ENCODE measurements at regions not wholly inside any gene's neighbourhood (a gene's known extent, or its start where the extent isn't known, plus 50 kb on each side); places are given as distances from the start of the nearest gene placed in this dataset.

GRCh38 chr15:37518436-37518835 lies 416.0 kb upstream of the TMCO5A start:
- Histone ChIP-seq H2BK15ac (ENCODE audit: low read depth, poor library complexity, severe bottlenecking) (no peak overlapping the region), H3K27me3 (ENCODE audit: control insufficient read depth in 1 of 2, insufficient read depth in 1 of 2, low read length in 2 of 2) (no peaks in the 10 kb centered on the region), H3K23ac (ENCODE audit: low read length in 2 of 2) (no peak overlapping the region), H3K4me1 (ENCODE audit: control insufficient read depth, insufficient read depth, low read depth, low read length) (no peaks in the 10 kb centered on the region), H3K36me3 (ENCODE audit: control insufficient read depth in 1 of 2, insufficient read depth in 2 of 2, low read depth in 1 of 2, low read length in 2 of 2) (no peaks in the 10 kb centered on the region), H2BK120ac (ENCODE audit: low read depth, low read length) (no peak overlapping the region), H3K9me3 (ENCODE audit: control insufficient read depth, low read length) (peaks cover 8% of the 10 kb centered on the region), H2BK5ac (ENCODE audit: low read depth, low read length, poor library complexity, severe bottlenecking) (no peak overlapping the region), H3K14ac (ENCODE audit: low read length in 2 of 2) (no peak overlapping the region), H4K8ac (ENCODE audit: low read length) (no peak overlapping the region), H4K91ac (ENCODE audit: low read length) (no peak overlapping the region), H2AFZ (ENCODE audit: low read depth, low read length) (no peak overlapping the region), H3K4me2 (ENCODE audit: low read length, poor library complexity, severe bottlenecking) (no peak overlapping the region), H3K9ac (ENCODE audit: low read length) (no peak overlapping the region), H2AK5ac (ENCODE audit: low read length, severe bottlenecking) (no peak overlapping the region), H3K79me1 (replicated peaks; ENCODE audit: low read length, poor library complexity, severe bottlenecking) (no peaks in the 10 kb centered on the region), H3K4me3 (ENCODE audit: insufficient read depth in 1 of 2, low read depth in 1 of 2, low read length in 2 of 2) (no peak overlapping the region), H3K27ac (ENCODE audit: low read length, poor library complexity, severe bottlenecking) (no peak overlapping the region), H2BK12ac (ENCODE audit: low read length in 2 of 2) (no peak overlapping the region), H3K4ac (ENCODE audit: low read depth in 1 of 2, low read length in 2 of 2) (no peak overlapping the region), H3K18ac (ENCODE audit: low read depth in 1 of 2, low read length in 2 of 2) (no peak overlapping the region)
- WGBS: no CpG with 5 or more reads among the region's 1 CpG
- no peak for DNase-seq

DNA sequence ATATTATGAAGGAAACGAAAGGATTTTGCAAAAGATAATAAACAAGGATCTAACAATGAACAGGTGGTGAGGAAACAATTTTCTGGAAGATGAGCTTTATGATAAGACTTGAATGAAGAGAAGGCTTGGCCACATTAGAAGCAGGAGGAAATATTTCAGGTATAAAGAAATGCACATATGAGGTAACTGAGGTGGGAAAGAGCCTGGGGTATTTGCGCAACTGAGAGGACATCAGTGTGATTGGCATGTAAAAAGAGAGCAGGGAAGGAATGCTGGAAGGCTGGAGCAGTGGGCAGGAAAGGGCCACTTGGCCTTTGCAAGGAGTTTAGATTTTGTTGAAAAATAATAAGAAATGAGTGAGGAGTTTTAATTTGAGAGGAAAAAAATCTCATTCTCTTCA lies 414.4 kb upstream of the TMCO5A start:
- no peak overlapping the region for H4K8ac ChIP-seq (ENCODE audit: low read length)
- WGBS: 91% methylated on average over 2 of the region's 2 CpGs
- H2BK120ac ChIP-seq (ENCODE audit: low read depth, low read length): no peak overlapping the region

GRCh38 chr15:37520882-37521281 lies 413.6 kb upstream of the TMCO5A start:
- H3K27ac ChIP-seq (ENCODE audit: low read length, poor library complexity, severe bottlenecking): no peak overlapping the region
- H3K27me3 ChIP-seq (ENCODE audit: control insufficient read depth in 1 of 2, insufficient read depth in 1 of 2, low read length in 2 of 2): no peaks in the 10 kb centered on the region
- no peak overlapping the region for H3K4ac ChIP-seq (ENCODE audit: low read depth in 1 of 2, low read length in 2 of 2)
- H3K23ac ChIP-seq (ENCODE audit: low read length in 2 of 2): no peak overlapping the region
- no peaks in the 10 kb centered on the region for H3K79me1 ChIP-seq (replicated peaks; ENCODE audit: low read length, poor library complexity, severe bottlenecking)
- H2AFZ ChIP-seq (ENCODE audit: low read depth, low read length): no peak overlapping the region
- no peak overlapping the region for H2BK12ac ChIP-seq (ENCODE audit: low read length in 2 of 2)
- no peak overlapping the region for H3K14ac ChIP-seq (ENCODE audit: low read length in 2 of 2)
- no peak for DNase-seq
- no peak overlapping the region for H3K9ac ChIP-seq (ENCODE audit: low read length)
- H2BK5ac ChIP-seq (ENCODE audit: low read depth, low read length, poor library complexity, severe bottlenecking): no peak overlapping the region
- H3K36me3 ChIP-seq (ENCODE audit: control insufficient read depth in 1 of 2, insufficient read depth in 2 of 2, low read depth in 1 of 2, low read length in 2 of 2): no peaks in the 10 kb centered on the region
- H2BK15ac ChIP-seq (ENCODE audit: low read depth, poor library complexity, severe bottlenecking): no peak overlapping the region
- no peak overlapping the region for H2AK5ac ChIP-seq (ENCODE audit: low read length, severe bottlenecking)
- no peak overlapping the region for H3K4me3 ChIP-seq (ENCODE audit: insufficient read depth in 1 of 2, low read depth in 1 of 2, low read length in 2 of 2)
- no peak overlapping the region for H4K91ac ChIP-seq (ENCODE audit: low read length)
- no peak overlapping the region for H3K4me2 ChIP-seq (ENCODE audit: low read length, poor library complexity, severe bottlenecking)
- no peak overlapping the region for H2BK120ac ChIP-seq (ENCODE audit: low read depth, low read length)
- H3K18ac ChIP-seq (ENCODE audit: low read depth in 1 of 2, low read length in 2 of 2): no peak overlapping the region
- H3K9me3 ChIP-seq (ENCODE audit: control insufficient read depth, low read length): peaks cover 8% of the 10 kb centered on the region
- no peak overlapping the region for H4K8ac ChIP-seq (ENCODE audit: low read length)
- H3K4me1 ChIP-seq (ENCODE audit: control insufficient read depth, insufficient read depth, low read depth, low read length): no peaks in the 10 kb centered on the region
- 40% methylated on average over 1 of the region's 1 CpG for WGBS

More for the DNA sequence above, 414.4 kb upstream of the TMCO5A start:
- Histone ChIP-seq H3K9me3 (ENCODE audit: control insufficient read depth, low read length) (peaks cover 8% of the 10 kb centered on the region), H3K18ac (ENCODE audit: low read depth in 1 of 2, low read length in 2 of 2) (no peak overlapping the region), H3K27me3 (ENCODE audit: control insufficient read depth in 1 of 2, insufficient read depth in 1 of 2, low read length in 2 of 2) (no peaks in the 10 kb centered on the region), H3K4me1 (ENCODE audit: control insufficient read depth, insufficient read depth, low read depth, low read length) (no peaks in the 10 kb centered on the region), H3K4me3 (ENCODE audit: insufficient read depth in 1 of 2, low read depth in 1 of 2, low read length in 2 of 2) (no peak overlapping the region), H3K9ac (ENCODE audit: low read length) (no peak overlapping the region), H3K27ac (ENCODE audit: low read length, poor library complexity, severe bottlenecking) (no peak overlapping the region), H2AFZ (ENCODE audit: low read depth, low read length) (no peak overlapping the region), H2BK5ac (ENCODE audit: low read depth, low read length, poor library complexity, severe bottlenecking) (no peak overlapping the region), H2BK15ac (ENCODE audit: low read depth, poor library complexity, severe bottlenecking) (no peak overlapping the region), H3K4me2 (ENCODE audit: low read length, poor library complexity, severe bottlenecking) (no peak overlapping the region), H3K36me3 (ENCODE audit: control insufficient read depth in 1 of 2, insufficient read depth in 2 of 2, low read depth in 1 of 2, low read length in 2 of 2) (no peaks in the 10 kb centered on the region), H2AK5ac (ENCODE audit: low read length, severe bottlenecking) (no peak overlapping the region), H3K4ac (ENCODE audit: low read depth in 1 of 2, low read length in 2 of 2) (no peak overlapping the region), H3K23ac (ENCODE audit: low read length in 2 of 2) (no peak overlapping the region), H4K91ac (ENCODE audit: low read length) (no peak overlapping the region), H3K79me1 (replicated peaks; ENCODE audit: low read length, poor library complexity, severe bottlenecking) (no peaks in the 10 kb centered on the region), H3K14ac (ENCODE audit: low read length in 2 of 2) (no peak overlapping the region), H2BK12ac (ENCODE audit: low read length in 2 of 2) (no peak overlapping the region)
- DNase-seq: no peak

DNA sequence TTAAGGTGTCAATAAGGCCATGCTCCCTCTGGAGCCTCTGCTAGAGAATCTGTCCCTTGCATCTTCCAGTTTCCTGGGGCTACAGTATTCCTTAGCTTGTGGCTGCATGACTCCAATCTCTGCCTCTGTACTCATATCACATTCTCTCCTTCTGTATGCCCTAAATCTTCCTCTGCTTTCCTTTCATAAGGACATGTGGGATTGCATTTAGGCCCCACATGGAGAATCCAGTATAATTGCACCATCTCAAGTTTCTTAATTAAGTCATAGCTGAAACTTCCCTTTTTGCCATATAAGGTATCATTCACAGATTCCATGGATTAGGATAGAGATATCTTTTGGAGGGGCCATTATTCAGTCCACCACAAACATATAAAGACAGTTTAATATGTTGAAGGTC lies 409.8 kb upstream of the TMCO5A start:
- H3K14ac ChIP-seq (ENCODE audit: low read length in 2 of 2): no peak overlapping the region
- no peak overlapping the region for H3K9ac ChIP-seq (ENCODE audit: low read length)
- H2BK12ac ChIP-seq (ENCODE audit: low read length in 2 of 2): no peak overlapping the region
- no peak overlapping the region for H2AFZ ChIP-seq (ENCODE audit: low read depth, low read length)
- no peak overlapping the region for H2BK5ac ChIP-seq (ENCODE audit: low read depth, low read length, poor library complexity, severe bottlenecking)
- no peak overlapping the region for H3K4me3 ChIP-seq (ENCODE audit: insufficient read depth in 1 of 2, low read depth in 1 of 2, low read length in 2 of 2)
- no peaks in the 10 kb centered on the region for H3K79me1 ChIP-seq (replicated peaks; ENCODE audit: low read length, poor library complexity, severe bottlenecking)
- H2BK15ac ChIP-seq (ENCODE audit: low read depth, poor library complexity, severe bottlenecking): no peak overlapping the region
- H3K4me1 ChIP-seq (ENCODE audit: control insufficient read depth, insufficient read depth, low read depth, low read length): no peaks in the 10 kb centered on the region
- H3K18ac ChIP-seq (ENCODE audit: low read depth in 1 of 2, low read length in 2 of 2): no peak overlapping the region
- H3K4ac ChIP-seq (ENCODE audit: low read depth in 1 of 2, low read length in 2 of 2): no peak overlapping the region
- peaks cover 5% of the 10 kb centered on the region for H3K9me3 ChIP-seq (ENCODE audit: control insufficient read depth, low read length)
- H3K4me2 ChIP-seq (ENCODE audit: low read length, poor library complexity, severe bottlenecking): no peak overlapping the region
- no peaks in the 10 kb centered on the region for H3K27me3 ChIP-seq (ENCODE audit: control insufficient read depth in 1 of 2, insufficient read depth in 1 of 2, low read length in 2 of 2)
- no peak overlapping the region for H4K8ac ChIP-seq (ENCODE audit: low read length)
- no peak overlapping the region for H2AK5ac ChIP-seq (ENCODE audit: low read length, severe bottlenecking)
- no peak overlapping the region for H2BK120ac ChIP-seq (ENCODE audit: low read depth, low read length)
- no peak overlapping the region for H3K23ac ChIP-seq (ENCODE audit: low read length in 2 of 2)
- no peaks in the 10 kb centered on the region for H3K36me3 ChIP-seq (ENCODE audit: control insufficient read depth in 1 of 2, insufficient read depth in 2 of 2, low read depth in 1 of 2, low read length in 2 of 2)
- H3K27ac ChIP-seq (ENCODE audit: low read length, poor library complexity, severe bottlenecking): no peak overlapping the region
- H4K91ac ChIP-seq (ENCODE audit: low read length): no peak overlapping the region
- DNase-seq: no peak

All from mesenchymal stem cell (in vitro differentiated cells and primary cell).